IMR-90 (cell line): ENCODE measurements at regions not wholly inside any gene's neighbourhood (a gene's known extent, or its start where the extent isn't known, plus 50 kb on each side); places are given as distances from the start of the nearest gene placed in this dataset.

Source experiments
- ATAC-seq: fragments of 200-7000 bp; cut with Tn5 transposase; 2 replicates; pipeline ENCODE4 v1.9.1; 2020; ENCODE audit warnings: low read depth, mild to moderate bottlenecking, moderate library complexity
- BruUV-seq: library from RNA; stranded (reverse); fragments of 400-500 nt; replicated peaks from 2 replicates; lab custom pipeline; 2021; lab: Mats Ljungman, UMichigan
- CTCF ChIA-PET: fragments of 300-600 bp; formaldehyde crosslinking; extraction: SDS; loops from one replicate; lab custom pipeline; 2021; ENCODE audit warnings: antibody characterized with exemption; lab: Yijun Ruan, JAX
- POLR2A ChIA-PET: fragments of 300-600 bp; sonication (Branson Sonifier 250); formaldehyde crosslinking; loops from one replicate; lab custom pipeline; 2022; ENCODE audit warnings: antibody characterized with exemption; ENCODE audit not compliant: unreplicated experiment; lab: Charles Lee
- DNase-seq: peaks from one replicate; pipeline ENCODE4 v3.0.0; 2013
- H2AFZ ChIP-seq: replicated peaks from 2 replicates; pipeline ENCODE3; 2013; ENCODE audit warnings: low read length, mild to moderate bottlenecking; ENCODE audit not compliant: poor library complexity
- H2AK5ac ChIP-seq: 2 replicates; pipeline ENCODE4 v1.6.1; 2013; ENCODE audit warnings: low read depth, low read length, inconsistent platforms
- H2AK9ac ChIP-seq: replicated peaks from 2 replicates; pipeline ENCODE3; 2013; ENCODE audit warnings: mild to moderate bottlenecking, low read depth, low read length, moderate library complexity; ENCODE audit not compliant: poor library complexity
- H2BK120ac ChIP-seq: 2 replicates; pipeline ENCODE4 v1.6.1; 2013; ENCODE audit warnings: low read depth, low read length, inconsistent platforms
- H2BK15ac ChIP-seq: 3 replicates; pipeline ENCODE4 v1.6.1; 2013; ENCODE audit warnings: low read depth, low read length, inconsistent platforms
- H2BK20ac ChIP-seq: 2 replicates; pipeline ENCODE4 v1.6.1; 2013; ENCODE audit warnings: low read depth, mild to moderate bottlenecking, inconsistent platforms, low read length, moderate library complexity
- H2BK5ac ChIP-seq: 2 replicates; pipeline ENCODE4 v1.6.1; 2013; ENCODE audit warnings: mild to moderate bottlenecking, low read depth, low read length, inconsistent platforms; ENCODE audit not compliant: poor library complexity, severe bottlenecking
- H3K14ac ChIP-seq: replicated peaks from 2 replicates; pipeline ENCODE4 v1.6.1; 2013; ENCODE audit warnings: low read depth, low read length, inconsistent platforms
- H3K18ac ChIP-seq: 2 replicates; pipeline ENCODE4 v1.6.1; 2013; ENCODE audit warnings: low read depth, low read length, control low read depth
- H3K23ac ChIP-seq: 2 replicates; pipeline ENCODE4 v1.6.1; 2013; ENCODE audit warnings: low read depth, low read length, inconsistent platforms
- H3K27ac ChIP-seq: 2 replicates; pipeline ENCODE4 v1.5.1; 2013; ENCODE audit warnings: mild to moderate bottlenecking, control low read depth, low read length; ENCODE audit not compliant: insufficient read depth
- H3K27me3 ChIP-seq: 2 replicates; pipeline ENCODE4 v1.6.1; 2013; ENCODE audit warnings: low read length; ENCODE audit not compliant: control insufficient read depth, insufficient read depth
- H3K36me3 ChIP-seq: 2 replicates; pipeline ENCODE4 v1.6.1; 2013; ENCODE audit warnings: low read length, mixed read lengths; ENCODE audit not compliant: control insufficient read depth, insufficient read depth
- H3K4ac ChIP-seq: 2 replicates; pipeline ENCODE4 v1.6.1; 2013; ENCODE audit warnings: low read depth, low read length, inconsistent platforms
- H3K4me1 ChIP-seq: 2 replicates; pipeline ENCODE4 v1.6.1; 2013; ENCODE audit warnings: low read length, mixed read lengths; ENCODE audit not compliant: control insufficient read depth, insufficient read depth
- H3K4me2 ChIP-seq: 2 replicates; pipeline ENCODE4 v1.6.1; 2013; ENCODE audit warnings: low read depth, mild to moderate bottlenecking, control low read depth, low read length, moderate library complexity
- H3K4me3 ChIP-seq: 2 replicates; pipeline ENCODE4 v1.5.1; 2013; ENCODE audit warnings: low read depth, mild to moderate bottlenecking, control low read depth, low read length, moderate library complexity; ENCODE audit not compliant: insufficient read depth
- H3K56ac ChIP-seq: 2 replicates; pipeline ENCODE4 v1.6.1; 2013; ENCODE audit warnings: low read length, inconsistent platforms; ENCODE audit not compliant: insufficient read depth; ENCODE audit errors: extremely low read depth
- H3K79me1 ChIP-seq, 2 experiments: 2 replicates each; pipeline ENCODE4 v1.6.1; 2013; ENCODE audit warnings: low read length in 2 of 2, inconsistent platforms in 1 of 2, low read depth in 1 of 2
- H3K9ac ChIP-seq: 2 replicates; pipeline ENCODE4 v1.6.1; 2013; ENCODE audit warnings: low read depth, low read length, control low read depth
- H3K9me1 ChIP-seq: 2 replicates; pipeline ENCODE4 v1.6.1; 2013; ENCODE audit warnings: low read length, inconsistent platforms; ENCODE audit not compliant: insufficient read depth
- H3K9me3 ChIP-seq: 2 replicates; pipeline ENCODE4 v1.6.1; 2013; ENCODE audit warnings: low read length; ENCODE audit not compliant: control insufficient read depth, insufficient read depth
- H4K20me1 ChIP-seq: 2 replicates; pipeline ENCODE4 v1.6.1; 2013; ENCODE audit warnings: low read length, inconsistent platforms; ENCODE audit not compliant: insufficient read depth
- H4K5ac ChIP-seq: 2 replicates; pipeline ENCODE4 v1.6.1; 2013; ENCODE audit warnings: mild to moderate bottlenecking, low read depth, low read length, control low read depth
- H4K8ac ChIP-seq, 2 experiments: 2 replicates each; pipeline ENCODE4 v1.6.1; 2013; ENCODE audit warnings: low read depth in 2 of 2, low read length in 2 of 2, control low read depth in 1 of 2, inconsistent platforms in 1 of 2
- H4K91ac ChIP-seq: 2 replicates; pipeline ENCODE4 v1.6.1; 2013; ENCODE audit warnings: low read depth, low read length, inconsistent platforms; ENCODE audit not compliant: insufficient read depth
- BHLHE40 ChIP-seq: fragments of 150-350 bp; IDR thresholded peaks from 2 replicates; pipeline ENCODE4 v1.6.1; 2016; ENCODE audit warnings: mild to moderate bottlenecking, low read depth, low read length
- CEBPB ChIP-seq: IDR thresholded peaks from 2 replicates; pipeline ENCODE4 v1.6.1; 2012; ENCODE audit warnings: low read depth, low read length, improper control_type of control experiment
- CHD1 ChIP-seq: IDR thresholded peaks from 2 replicates; pipeline ENCODE4 v1.6.1; 2012; ENCODE audit warnings: low read depth, low read length, improper control_type of control experiment
- CTCF ChIP-seq: conservative IDR thresholded peaks from 2 replicates; pipeline ENCODE4 v1.5.1; 2012; ENCODE audit warnings: mild to moderate bottlenecking, low read depth, low read length, improper control_type of control experiment
- ELK1 ChIP-seq: fragments of 150-350 bp; IDR thresholded peaks from 2 replicates; pipeline ENCODE4 v1.6.1; 2016; ENCODE audit warnings: low read depth, mild to moderate bottlenecking, low read length, moderate library complexity, borderline replicate concordance
- MAFK ChIP-seq: IDR thresholded peaks from 2 replicates; pipeline ENCODE4 v1.6.1; 2012; ENCODE audit warnings: low read depth, low read length, improper control_type of control experiment
- MAZ ChIP-seq: IDR thresholded peaks from 2 replicates; pipeline ENCODE4 v1.6.1; 2012; ENCODE audit warnings: low read depth, mild to moderate bottlenecking, low read length, improper control_type of control experiment, moderate library complexity, borderline replicate concordance
- MXI1 ChIP-seq: IDR thresholded peaks from 2 replicates; pipeline ENCODE4 v1.6.1; 2012; ENCODE audit warnings: low read depth, mild to moderate bottlenecking, low read length, moderate library complexity, borderline replicate concordance
- NFE2L2 ChIP-seq: fragments of 150-350 bp; IDR thresholded peaks from 2 replicates; pipeline ENCODE4 v1.6.1; 2016; ENCODE audit warnings: low read depth, mild to moderate bottlenecking, low read length
- POLR2A ChIP-seq: IDR thresholded peaks from 2 replicates; pipeline ENCODE4 v1.6.1; 2012; ENCODE audit warnings: mild to moderate bottlenecking, low read depth, low read length
- RAD21 ChIP-seq: IDR thresholded peaks from 2 replicates; pipeline ENCODE4 v1.6.1; 2012; ENCODE audit warnings: low read length, improper control_type of control experiment
- RCOR1 ChIP-seq: IDR thresholded peaks from 2 replicates; pipeline ENCODE4 v1.6.1; 2012; ENCODE audit warnings: mild to moderate bottlenecking, low read length, improper control_type of control experiment; ENCODE audit not compliant: insufficient replicate concordance
- RFX5 ChIP-seq: IDR thresholded peaks from 2 replicates; pipeline ENCODE4 v1.8.0; 2012; ENCODE audit warnings: low read depth, mild to moderate bottlenecking, low read length, moderate library complexity
- SMC3 ChIP-seq: fragments of 150-350 bp; IDR thresholded peaks from 2 replicates; pipeline ENCODE4 v1.6.1; 2016; ENCODE audit warnings: low read depth, mild to moderate bottlenecking, antibody characterized with exemption, low read length, moderate library complexity
- WGBS, 2 experiments: methylation state at CpG; one replicate each; pipeline versions ENCODE4 v1.1.5 to v1.1.7; 2013; ENCODE audit warnings: missing lambda C conversion rate in 2 of 2; ENCODE audit not compliant: insufficient read length in 1 of 2; ENCODE audit errors: extremely low coverage in 2 of 2; 5-methylcytosine and 5-hydroxymethylcytosine counted together
- dilution Hi-C: fragments of 300-500 bp; cut with HindIII; formaldehyde crosslinking; loops from one replicate; pipeline ENCODE4 v1.14.3; 2018; ENCODE audit warnings: low sequenced_read_pairs; ENCODE audit not compliant: unreplicated experiment
- in situ Hi-C: fragments of 300-500 bp; cut with MboI; formaldehyde crosslinking; loops from 3 replicates; pipeline ENCODE4 v1.14.3; 2019; ENCODE audit warnings: low sequenced_read_pairs, inconsistent platforms, mixed read lengths
- intact Hi-C: fragments of 100-400 bp; cut with micrococcal nuclease; formaldehyde crosslinking; loops from 2 replicates; pipeline ENCODE4 v1.10.0; 2022

- H2BK5ac ChIP-seq, result no peak overlapping the region
- no peak for ATAC-seq
Measured at GRCh38 chrX:8289523-8289922, 118.5 kb upstream of the VCX2 start.

More at GRCh38 chrX:8289523-8289922, 118.5 kb upstream of the VCX2 start:
- no peak overlapping the region for H3K9ac ChIP-seq
- H3K27ac ChIP-seq, result no peak overlapping the region
- no TSS peak for BruUV-seq
- H3K23ac ChIP-seq, result no peak overlapping the region
- no peak overlapping the region for H3K18ac ChIP-seq
- no peak overlapping the region for H3K4me2 ChIP-seq
- no peaks in the 10 kb centered on the region for H3K79me1 ChIP-seq
- no peak overlapping the region for H2AFZ ChIP-seq
- H2BK20ac ChIP-seq, result no peak overlapping the region
- peaks cover 9% of the 10 kb centered on the region for H3K9me3 ChIP-seq
- in situ Hi-C loops (no loop called here), dilution Hi-C loops (no loop called here), intact Hi-C loops (no loop called here)
- no peak overlapping the region for H2AK5ac ChIP-seq
- H4K91ac ChIP-seq, result no peak overlapping the region
- no peak for DNase-seq
- H4K5ac ChIP-seq, result no peak overlapping the region
- H4K20me1 ChIP-seq, result no peaks in the 10 kb centered on the region
- ChIA-PET CTCF (no interaction called here), POLR2A (no interaction called here)
- H2BK120ac ChIP-seq, result no peak overlapping the region
- H3K9me1 ChIP-seq, result no peaks in the 10 kb centered on the region
- no peak overlapping the region for H3K14ac ChIP-seq
- no peaks in the 10 kb centered on the region for H3K27me3 ChIP-seq
- no peaks in the 10 kb centered on the region for H3K4me1 ChIP-seq
- no peak overlapping the region for H3K4me3 ChIP-seq
- no peak overlapping the region for H2AK9ac ChIP-seq
- no peak overlapping the region for H3K4ac ChIP-seq
- no peak overlapping the region for H3K56ac ChIP-seq
- no peak for TF ChIP-seq NFE2L2
- TF ChIP-seq MAZ, result no peak
- TF ChIP-seq MXI1, result no peak
- no peak for TF ChIP-seq MAFK
- TF ChIP-seq POLR2A, result no peak
- no peak for TF ChIP-seq CEBPB
- TF ChIP-seq RCOR1, result no peak
- TF ChIP-seq CHD1, result no peak
- no peak for TF ChIP-seq CTCF
- TF ChIP-seq ELK1, result no peak
- no peak for TF ChIP-seq BHLHE40
- TF ChIP-seq RFX5, result no peak
- TF ChIP-seq RAD21, result no peak
- no peak for TF ChIP-seq SMC3
- WGBS, 2 experiments, result no CpG with 5 or more reads among the region's 1 CpG
- H2BK15ac ChIP-seq, result no peak overlapping the region
- no peak overlapping the region for H4K8ac ChIP-seq
- no peaks in the 10 kb centered on the region for H3K36me3 ChIP-seq
